HG02588 (cell line): ENCODE measurements at regions not wholly inside any gene's neighbourhood (a gene's known extent, or its start where the extent isn't known, plus 50 kb on each side); places are given as distances from the start of the nearest gene placed in this dataset.
"Not testable (repeated sequence)": the region's sequence is repeated elsewhere in the genome, so short reads cannot be mapped to it uniquely, and the experiment has no call there.

Experiments used
- ATAC-seq: cut with Tn5 transposase; IDR thresholded peaks from one replicate; pipeline ENCODE4 v1.9.1; 2021; ENCODE audit warnings: mild to moderate bottlenecking, moderate library complexity; ENCODE audit not compliant: unreplicated experiment

- ATAC-seq, result not testable (repeated sequence)
Measured at GRCh38 chr16:29153307-29153706, 168.5 kb downstream of the LAT start.

GRCh38 chr16:29152544-29153031 is 167.7 kb downstream of the LAT start:
- not testable (repeated sequence) for ATAC-seq

- no peak for ATAC-seq
Measured at GRCh38 chr16:29151317-29151716, 166.5 kb downstream of the LAT start.

GRCh38 chr16:29149912-29150311 is 165.1 kb downstream of the LAT start:
- not testable (repeated sequence) for ATAC-seq

GRCh38 chr16:29148867-29149272 is 164.0 kb downstream of the LAT start:
- no peak for ATAC-seq

- no peak for ATAC-seq
Measured at GRCh38 chr16:29148131-29148691, 163.4 kb downstream of the LAT start.

- not testable (repeated sequence) for ATAC-seq
Measured at GRCh38 chr16:29147710-29148109, 162.9 kb downstream of the LAT start.

- not testable (repeated sequence) for ATAC-seq
Measured at GRCh38 chr16:29146808-29147643, 162.2 kb downstream of the LAT start.

GRCh38 chr16:29146266-29146665 is 161.4 kb downstream of the LAT start:
- no peak for ATAC-seq

GRCh38 chr16:29145486-29146225 is 160.8 kb downstream of the LAT start:
- not testable (repeated sequence) for ATAC-seq

- ATAC-seq, result not testable (repeated sequence)
Measured at GRCh38 chr16:29145086-29145485, 160.2 kb downstream of the LAT start.

GRCh38 chr16:29144669-29145062 is 159.8 kb downstream of the LAT start:
- ATAC-seq, result not testable (repeated sequence)

GRCh38 chr16:29143739-29144668 is 159.2 kb downstream of the LAT start:
- not testable (repeated sequence) for ATAC-seq

- not testable (repeated sequence) for ATAC-seq
Measured at GRCh38 chr16:29142506-29142905, 157.7 kb downstream of the LAT start.

- ATAC-seq, result no peak
Measured at GRCh38 chr16:29141586-29142324, 156.9 kb downstream of the LAT start.

GRCh38 chr16:29141121-29141520 is 156.3 kb downstream of the LAT start:
- ATAC-seq, result not testable (repeated sequence)

GRCh38 chr16:29139901-29140855 is 155.3 kb downstream of the LAT start:
- not testable (repeated sequence) for ATAC-seq

GRCh38 chr16:29139261-29139802 is 154.5 kb downstream of the LAT start:
- ATAC-seq, result no peak
